HG03064 (cell line): ENCODE measurements at regions not wholly inside any gene's neighbourhood (a gene's known extent, or its start where the extent isn't known, plus 50 kb on each side); places are given as distances from the start of the nearest gene placed in this dataset.
"Not testable (repeated sequence)": the region's sequence is repeated elsewhere in the genome, so short reads cannot be mapped to it uniquely, and the experiment has no call there.

ENCODE experiments used
- ATAC-seq: cut with Tn5 transposase; IDR thresholded peaks from one replicate; pipeline ENCODE4 v1.9.1; 2021; ENCODE audit warnings: low read depth; ENCODE audit not compliant: unreplicated experiment

DNA sequence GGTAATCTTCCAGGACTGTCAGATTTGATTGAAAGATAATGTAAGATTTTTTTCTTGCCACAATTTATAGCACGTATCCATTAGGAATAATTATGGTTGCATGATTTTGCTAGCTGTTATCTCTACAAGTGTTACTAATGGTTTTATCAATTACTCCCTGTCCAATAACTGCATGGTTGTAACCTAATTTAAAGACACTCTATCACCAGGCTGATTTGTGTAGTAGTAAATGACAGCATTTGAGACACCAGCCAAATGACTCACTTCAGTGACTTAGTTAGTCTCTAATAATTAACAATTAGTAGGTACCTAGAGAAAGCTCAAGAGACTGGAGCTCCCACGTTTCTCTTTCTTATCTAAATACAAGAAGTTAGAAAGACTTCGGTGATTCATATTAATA lies 453.8 kb upstream of the POU3F2 start:
- ATAC-seq, result no peak

- ATAC-seq, result no peak
These were observed 452.1 kb upstream of the POU3F2 start for GRCh38 chr6:98382246-98382645.

DNA sequence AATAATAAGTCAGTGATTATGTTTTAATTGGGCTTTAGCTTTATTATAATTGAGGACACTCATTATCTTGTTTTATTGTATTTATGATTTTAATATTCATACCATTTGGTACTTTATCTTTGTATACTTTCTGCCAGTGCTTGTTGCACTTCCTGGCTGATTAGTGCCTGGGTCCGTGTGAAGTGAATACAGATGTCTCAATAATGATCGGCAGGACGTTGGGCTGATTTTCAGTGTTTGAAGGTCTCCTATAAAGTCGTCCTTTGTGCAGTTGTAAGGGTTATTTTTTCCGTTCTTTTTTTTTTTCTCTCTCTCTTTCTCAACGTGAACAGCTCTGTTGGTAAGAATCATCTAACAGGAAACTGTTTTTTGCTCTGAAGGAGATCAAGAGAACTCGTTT lies 450.0 kb upstream of the POU3F2 start:
- ATAC-seq, result no peak

DNA sequence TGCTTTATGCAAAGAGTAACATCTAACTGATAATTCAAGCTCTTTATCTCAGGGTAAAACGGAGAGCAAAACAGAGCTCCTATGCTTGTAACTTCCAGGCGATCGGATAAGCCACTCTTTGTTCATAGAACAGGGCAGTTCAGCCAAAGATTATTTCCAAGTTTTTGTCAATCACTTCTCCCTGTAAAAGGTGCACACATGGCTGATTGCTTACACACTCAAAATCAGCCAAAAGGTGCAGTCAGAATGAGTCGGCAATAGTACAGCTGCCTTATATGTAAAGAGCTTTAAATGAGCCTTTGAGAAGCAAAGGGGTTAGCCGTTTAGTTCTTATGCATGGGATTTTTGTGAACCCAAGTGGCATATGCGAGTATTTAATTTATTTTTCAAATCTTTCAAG lies 449.6 kb upstream of the POU3F2 start:
- ATAC-seq, result no peak

- ATAC-seq, result no peak
These were observed 438.7 kb upstream of the POU3F2 start for GRCh38 chr6:98395610-98396166.

DNA sequence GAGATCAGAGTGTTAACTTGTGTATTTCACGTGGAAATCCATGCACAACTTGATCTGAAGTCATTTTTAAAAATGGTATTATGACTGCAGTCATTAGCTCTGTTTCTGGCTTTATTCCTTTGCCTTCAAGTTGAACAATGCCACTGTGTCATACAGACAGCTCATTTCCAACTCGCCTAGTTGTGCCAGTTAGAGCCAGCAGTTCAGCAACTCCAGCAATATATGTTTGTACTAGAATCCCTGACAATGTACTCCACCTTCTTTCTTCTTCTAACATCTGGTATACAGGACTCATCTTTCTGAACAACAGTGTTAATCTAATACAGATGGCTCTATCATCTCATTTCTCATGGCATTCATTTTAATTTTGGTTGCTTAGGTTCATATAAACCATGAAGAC lies 418.3 kb upstream of the POU3F2 start:
- ATAC-seq, result no peak

GRCh38 chr6:98416497-98417158 lies 417.7 kb upstream of the POU3F2 start:
- not testable (repeated sequence) for ATAC-seq

- ATAC-seq, result peak; percentile 83
These were observed 400.9 kb upstream of the POU3F2 start for GRCh38 chr6:98433325-98434056.

- ATAC-seq, result no peak
These were observed 390.7 kb upstream of the POU3F2 start for GRCh38 chr6:98443633-98444032.

DNA sequence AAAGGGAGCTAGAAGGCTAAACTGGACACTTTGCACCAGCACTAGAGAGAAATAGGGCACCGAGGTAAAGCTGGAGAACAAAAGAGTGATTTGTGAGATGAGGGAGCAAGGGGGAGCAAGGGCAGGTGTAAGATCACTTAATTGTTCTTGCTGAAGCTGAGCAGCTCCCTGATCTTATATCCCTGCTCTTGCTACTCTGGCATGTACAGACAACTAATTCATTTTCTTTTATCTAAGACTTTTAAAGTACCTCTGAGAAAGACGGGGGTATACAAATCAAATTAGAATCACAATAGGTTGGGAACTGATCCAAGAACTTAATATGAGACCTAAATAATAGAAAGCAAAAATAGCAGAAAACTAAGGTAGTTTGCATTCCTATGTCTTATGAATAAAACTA lies 381.7 kb upstream of the POU3F2 start:
- ATAC-seq, result no peak

- ATAC-seq, result no peak
These were observed 379.5 kb upstream of the POU3F2 start for GRCh38 chr6:98454809-98455322.

- ATAC-seq, result no peak
These were observed 375.7 kb upstream of the POU3F2 start for GRCh38 chr6:98458708-98459107.

DNA sequence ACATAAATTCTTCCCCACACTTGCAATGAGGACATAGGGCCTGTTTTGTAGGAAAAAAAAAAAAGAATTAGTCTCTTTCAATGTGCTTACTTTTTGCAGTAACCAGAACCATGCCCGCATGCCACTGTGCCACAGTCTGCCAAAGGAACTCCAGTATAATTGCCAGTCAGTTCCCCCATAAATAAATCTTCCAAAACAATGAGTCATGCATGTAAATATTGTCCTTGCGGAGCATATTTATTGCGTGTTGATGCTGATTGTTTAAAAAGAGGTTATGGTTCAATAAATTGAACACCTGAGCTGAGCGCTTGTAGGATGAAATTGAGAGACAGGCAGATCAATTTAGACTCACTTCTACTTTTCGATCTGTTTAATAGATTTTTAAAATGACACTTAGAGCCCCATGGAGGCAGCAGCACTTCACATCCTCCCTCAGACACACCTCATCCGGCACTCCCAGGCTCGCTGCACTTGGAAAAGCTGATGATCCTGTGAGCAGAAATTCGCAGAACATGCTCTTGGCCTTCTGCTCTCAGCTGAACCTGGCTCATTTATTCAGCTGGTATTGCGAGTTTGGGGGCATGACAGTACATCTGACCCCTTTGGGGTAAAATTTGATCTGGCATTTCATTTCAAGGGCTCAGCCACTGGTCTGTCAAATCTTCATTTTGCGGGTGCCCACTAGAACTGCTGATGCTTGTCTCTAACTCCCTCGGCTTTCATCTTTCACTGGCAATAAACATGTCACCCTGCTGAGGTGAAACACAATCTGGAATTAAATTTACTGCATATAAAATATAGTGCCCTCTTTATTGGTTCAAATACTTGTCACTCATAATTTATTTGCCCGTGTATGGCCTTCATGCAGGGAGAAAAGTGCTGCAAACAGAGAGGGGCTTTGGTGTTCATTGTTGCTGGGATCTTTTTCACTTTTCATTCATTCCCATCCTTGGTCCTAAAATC lies 371.1 kb upstream of the POU3F2 start:
- ATAC-seq, result no peak

DNA sequence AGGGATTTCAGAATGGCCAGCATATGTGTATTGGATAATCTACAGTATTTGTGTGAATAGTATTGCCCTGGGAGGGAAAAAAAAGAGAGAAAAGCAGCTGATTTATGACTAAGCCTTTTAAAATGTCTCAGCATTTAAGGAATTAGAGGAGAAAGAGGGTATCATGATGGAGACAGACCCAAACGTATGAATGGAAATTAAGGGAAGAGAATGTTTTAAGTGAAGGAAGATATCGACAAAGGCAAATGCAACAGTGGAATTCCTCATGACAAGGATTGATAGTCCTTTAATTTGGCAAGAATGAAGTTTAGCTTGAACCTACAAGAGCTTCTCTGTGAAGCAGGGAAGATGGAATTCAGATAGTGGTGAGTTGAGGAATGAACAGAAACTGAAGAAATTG lies 367.3 kb upstream of the POU3F2 start:
- no peak for ATAC-seq

- ATAC-seq, result no peak
These were observed 366.5 kb upstream of the POU3F2 start for GRCh38 chr6:98467902-98468301.

DNA sequence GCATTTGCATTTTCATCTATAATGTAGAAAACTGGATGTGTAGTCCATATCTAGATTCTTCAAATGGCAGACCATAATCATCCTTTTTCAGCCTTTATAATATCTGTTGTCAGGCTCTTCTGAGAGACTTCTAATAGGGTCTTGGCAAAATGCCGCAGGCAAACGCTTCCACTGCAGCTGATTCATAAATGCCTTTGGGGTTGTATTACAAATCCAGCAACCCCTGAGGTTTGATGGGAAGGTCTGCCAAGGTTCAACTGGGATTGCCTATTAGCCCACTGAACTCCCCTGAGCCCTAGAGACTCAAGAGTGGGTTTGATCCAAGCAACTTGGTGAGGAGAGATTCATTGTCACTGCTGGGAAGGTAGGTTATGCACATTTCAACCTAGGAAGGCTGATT lies 365.2 kb upstream of the POU3F2 start:
- ATAC-seq, result no peak

- ATAC-seq, result no peak
These were observed 363.6 kb upstream of the POU3F2 start for GRCh38 chr6:98470821-98471220.

- ATAC-seq, result no peak
These were observed 362.9 kb upstream of the POU3F2 start for GRCh38 chr6:98471444-98471843.

GRCh38 chr6:98477231-98477630 lies 357.1 kb upstream of the POU3F2 start:
- no peak for ATAC-seq

GRCh38 chr6:98484696-98485095 lies 349.7 kb upstream of the POU3F2 start:
- no peak for ATAC-seq

- no peak for ATAC-seq
These were observed 348.8 kb upstream of the POU3F2 start for GRCh38 chr6:98485593-98485992.
